GM12865 (cell line): ENCODE measurements at regions not wholly inside any gene's neighbourhood (a gene's known extent, or its start where the extent isn't known, plus 50 kb on each side); places are given as distances from the start of the nearest gene placed in this dataset.
A peak's percentile ranks its signal among the peaks of the same experiment; 100 is the strongest.
"Not testable (repeated sequence)": the region's sequence is repeated elsewhere in the genome, so short reads cannot be mapped to it uniquely, and the experiment has no call there.

ENCODE experiments used
- DNase-seq: peaks from one replicate; pipeline ENCODE4 v3.0.0; 2010; ENCODE audit warnings: low read depth
- H3K4me3 ChIP-seq: 2 replicates; pipeline ENCODE4 v1.5.1; 2011; ENCODE audit warnings: mild to moderate bottlenecking, low read depth, low read length, control low read depth
- TF ChIP-seq, protein P1 (sequence below): IDR thresholded peaks from 2 replicates; pipeline ENCODE4 v1.5.1; 2011; ENCODE audit warnings: low read length, control low read depth, low read depth, inconsistent platforms; ENCODE audit not compliant: insufficient read depth; ENCODE audit errors: missing control alignments

DNA sequence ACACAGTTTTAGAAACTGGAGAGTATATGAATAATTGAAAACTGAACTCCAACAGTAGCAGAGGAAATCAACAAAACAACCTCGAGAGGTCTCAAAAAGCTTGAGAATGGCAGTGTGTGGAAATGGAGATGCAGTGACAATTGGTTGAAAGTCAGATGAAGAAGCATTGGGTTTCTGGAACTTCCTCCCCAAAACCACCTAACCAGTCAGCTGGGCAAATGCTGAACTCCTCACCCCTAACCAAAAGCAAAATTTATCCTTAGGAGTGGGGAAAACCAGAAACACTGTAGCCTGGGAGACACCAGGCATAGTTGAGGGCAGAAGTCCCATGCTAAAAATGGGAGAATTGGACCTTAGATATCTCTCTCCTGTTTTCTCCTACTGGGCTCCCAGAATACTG is 109.9 kb downstream of the TANC2 start:
- no peak overlapping the region for H3K4me3 ChIP-seq
- DNase-seq = peak; percentile 3
- TF ChIP-seq, protein P1, sequence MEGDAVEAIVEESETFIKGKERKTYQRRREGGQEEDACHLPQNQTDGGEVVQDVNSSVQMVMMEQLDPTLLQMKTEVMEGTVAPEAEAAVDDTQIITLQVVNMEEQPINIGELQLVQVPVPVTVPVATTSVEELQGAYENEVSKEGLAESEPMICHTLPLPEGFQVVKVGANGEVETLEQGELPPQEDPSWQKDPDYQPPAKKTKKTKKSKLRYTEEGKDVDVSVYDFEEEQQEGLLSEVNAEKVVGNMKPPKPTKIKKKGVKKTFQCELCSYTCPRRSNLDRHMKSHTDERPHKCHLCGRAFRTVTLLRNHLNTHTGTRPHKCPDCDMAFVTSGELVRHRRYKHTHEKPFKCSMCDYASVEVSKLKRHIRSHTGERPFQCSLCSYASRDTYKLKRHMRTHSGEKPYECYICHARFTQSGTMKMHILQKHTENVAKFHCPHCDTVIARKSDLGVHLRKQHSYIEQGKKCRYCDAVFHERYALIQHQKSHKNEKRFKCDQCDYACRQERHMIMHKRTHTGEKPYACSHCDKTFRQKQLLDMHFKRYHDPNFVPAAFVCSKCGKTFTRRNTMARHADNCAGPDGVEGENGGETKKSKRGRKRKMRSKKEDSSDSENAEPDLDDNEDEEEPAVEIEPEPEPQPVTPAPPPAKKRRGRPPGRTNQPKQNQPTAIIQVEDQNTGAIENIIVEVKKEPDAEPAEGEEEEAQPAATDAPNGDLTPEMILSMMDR = no peak

DNA sequence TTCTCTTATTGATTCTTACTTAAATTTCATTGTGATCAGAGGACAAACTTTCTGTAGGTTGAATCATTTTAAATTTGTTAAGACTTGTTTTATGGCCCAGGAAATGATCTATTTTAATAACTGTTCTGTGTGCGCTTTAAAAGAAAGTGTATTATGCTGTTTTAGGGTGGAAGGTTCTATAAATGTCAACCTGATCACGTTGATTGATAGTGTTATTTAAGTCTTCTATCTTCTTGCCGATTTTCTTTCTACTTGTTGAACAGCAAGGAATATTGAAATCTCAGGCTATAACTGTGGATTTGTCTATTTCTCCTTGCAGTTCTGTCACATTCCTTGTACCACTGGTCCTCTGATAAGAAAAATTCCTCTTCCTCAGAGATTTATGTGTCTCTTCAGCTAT is 112.7 kb downstream of the TANC2 start:
- no peak for DNase-seq
- no peak overlapping the region for H3K4me3 ChIP-seq
- TF ChIP-seq, protein P1 = no peak

DNA sequence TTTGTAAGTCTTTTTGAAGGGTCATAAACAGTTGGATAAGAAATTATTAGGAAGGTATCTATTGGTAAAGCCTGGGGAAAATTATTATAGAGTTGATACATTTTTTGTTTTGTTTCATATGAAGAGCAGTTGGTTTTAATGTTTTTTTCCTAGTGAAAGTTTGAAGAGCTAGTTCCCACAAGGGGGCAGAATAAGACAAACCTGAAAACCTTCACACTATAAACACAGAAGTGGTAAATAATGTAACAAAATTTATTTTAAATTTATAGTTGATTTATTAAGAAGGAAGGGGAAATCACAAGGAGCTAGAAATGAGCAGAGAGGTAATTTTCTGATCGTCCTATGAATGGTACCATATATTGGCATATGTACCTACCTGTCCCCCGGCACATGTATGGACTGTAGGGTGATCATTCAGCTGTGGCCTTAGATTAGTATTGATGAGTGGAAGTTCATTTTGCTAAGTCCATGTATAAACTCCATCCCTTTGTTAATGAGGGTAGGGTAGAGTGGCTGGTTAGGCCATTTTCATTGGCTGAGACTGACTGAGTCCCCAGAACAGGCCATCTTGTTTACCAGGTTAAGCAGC is 116.3 kb downstream of the TANC2 start:
- TF ChIP-seq, protein P1 = peak; percentile 22

DNA sequence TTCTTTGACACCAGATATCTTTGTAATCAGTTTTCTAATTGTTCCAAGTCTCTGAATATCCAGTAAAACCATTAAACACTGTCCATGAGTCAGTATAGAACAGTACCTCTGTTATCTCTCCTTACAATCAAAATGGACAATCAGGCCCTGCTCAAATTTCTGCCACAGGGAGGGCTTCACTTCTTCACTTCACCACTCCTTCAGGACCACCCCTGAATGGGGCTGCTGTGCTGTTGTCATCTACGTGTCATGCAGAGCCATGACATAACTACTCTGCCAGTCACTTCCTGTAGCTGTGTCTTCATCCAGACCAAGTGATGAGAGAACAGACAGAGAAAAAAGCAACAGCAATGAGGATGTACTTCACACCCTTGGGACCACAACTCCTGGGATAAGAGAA is 116.9 kb downstream of the TANC2 start:
- DNase-seq = no peak
- no peak overlapping the region for H3K4me3 ChIP-seq
- TF ChIP-seq, protein P1 = no peak

More for the DNA sequence above, 116.3 kb downstream of the TANC2 start:
- peak; percentile 12 for DNase-seq
- no peak overlapping the region for H3K4me3 ChIP-seq

DNA sequence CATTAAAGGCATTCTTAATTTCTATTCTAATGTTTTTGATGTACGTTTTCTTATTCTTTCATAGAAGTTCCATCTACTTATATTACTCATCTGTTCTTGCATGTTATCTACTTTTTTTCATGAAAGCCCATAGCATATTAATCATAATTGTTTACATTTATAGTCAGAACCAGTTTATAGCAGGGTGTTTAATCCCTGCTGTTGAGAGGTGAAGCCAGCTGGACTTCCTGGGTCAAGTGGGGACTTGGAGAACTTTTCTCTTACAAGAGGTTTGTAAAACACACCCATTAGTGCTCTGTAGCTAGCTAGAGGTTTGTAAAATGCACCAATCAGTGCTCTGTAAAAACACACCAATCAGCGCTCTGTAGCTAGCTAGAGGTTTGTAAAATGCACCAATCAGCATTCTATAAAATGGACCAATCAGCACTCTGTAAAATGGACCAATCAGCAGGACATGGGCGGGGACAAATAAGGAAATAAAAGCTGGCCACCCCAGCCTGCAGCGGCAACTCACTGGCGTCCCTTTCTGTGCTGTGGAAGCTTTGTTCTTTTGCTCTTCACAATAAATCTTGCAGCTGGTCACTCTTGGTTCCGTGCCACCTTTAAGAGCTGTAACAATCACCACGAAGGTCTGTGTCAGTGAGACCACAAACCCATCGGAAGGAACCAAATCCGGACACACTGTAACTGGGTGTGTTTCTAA is 120.6 kb downstream of the TANC2 start:
- H3K4me3 ChIP-seq = no peak overlapping the region
- TF ChIP-seq, protein P1 = no peak
- DNase-seq = no peak

DNA sequence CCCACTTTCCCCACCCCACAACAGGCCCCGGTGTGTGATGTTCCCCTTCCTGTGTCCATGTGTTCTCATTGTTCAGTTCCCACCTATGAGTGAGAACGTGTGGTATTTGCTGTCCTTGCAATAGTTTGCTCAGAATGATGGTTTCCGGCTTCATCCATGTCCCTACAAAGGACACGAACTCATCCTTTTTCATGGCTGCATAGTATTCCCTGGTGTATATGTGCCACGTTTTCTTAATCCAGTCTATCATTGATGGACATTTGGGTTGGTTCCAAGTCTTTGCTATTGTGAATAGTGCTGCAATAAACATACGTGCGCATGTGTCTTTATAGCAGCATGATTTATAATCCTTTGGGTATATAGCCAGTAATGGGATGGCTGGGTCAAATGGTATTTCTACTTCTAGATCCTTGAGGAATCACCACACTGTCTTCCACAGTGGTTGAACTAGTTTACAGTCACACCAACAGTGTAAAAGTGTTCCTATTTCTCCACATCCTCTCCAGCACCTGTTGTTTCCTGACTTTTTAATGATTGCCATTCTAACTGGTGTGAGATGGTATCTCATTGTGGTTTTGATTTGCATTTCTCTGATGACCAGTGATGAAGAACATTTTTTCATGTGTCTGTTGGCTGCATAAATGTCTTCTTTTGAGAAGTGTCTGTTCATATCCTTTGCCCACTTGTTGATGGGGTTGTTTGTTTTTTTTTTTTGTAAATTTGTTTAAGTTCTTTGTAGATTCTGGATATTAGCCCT is 124.5 kb downstream of the TANC2 start:
- not testable (repeated sequence) for DNase-seq, H3K4me3 ChIP-seq

DNA sequence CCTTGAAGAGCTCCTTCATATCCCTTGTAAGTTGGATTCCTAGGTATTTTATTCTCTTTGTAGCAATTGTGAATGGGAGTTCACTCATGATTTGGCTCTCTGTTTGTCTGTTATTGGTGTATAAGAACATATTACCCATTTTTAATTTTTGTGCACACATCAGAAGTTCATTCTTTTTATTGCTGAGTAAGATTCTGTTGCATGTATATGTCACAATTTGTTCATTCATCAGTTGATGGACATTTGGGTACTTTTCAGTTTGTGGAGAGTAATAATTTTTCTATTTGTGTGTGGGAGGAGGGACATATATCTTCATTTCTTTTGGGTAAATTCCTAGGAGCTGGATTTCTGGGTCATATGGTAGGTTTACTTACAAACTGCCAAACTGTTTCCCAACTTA is 125.9 kb downstream of the TANC2 start:
- not testable (repeated sequence) for DNase-seq, H3K4me3 ChIP-seq
